ENCODE measurements at regions not wholly inside any gene's neighbourhood (a gene's known extent, or its start where the extent isn't known, plus 50 kb on each side); places are given as distances from the start of the nearest gene placed in this dataset.
"Not testable (repeated sequence)": the region's sequence is repeated elsewhere in the genome, so short reads cannot be mapped to it uniquely, and the experiment has no call there.

GRCh38 chr3:8424281-8424680, 77.3 kb upstream of the LMCD1 start:
- DNase-seq (ENCODE audit: low read depth): no peak
- no peaks in the 10 kb centered on the region for H3K36me3 ChIP-seq (ENCODE audit: control insufficient read depth, insufficient read depth, low read length)
- H3K27me3 ChIP-seq (ENCODE audit: control insufficient read depth, insufficient read depth, low read length): no peaks in the 10 kb centered on the region
- no peak for TF ChIP-seq CTCF (IDR thresholded peaks at IDR 0.05; ENCODE audit: insufficient read depth, low read length, poor library complexity, severe bottlenecking)
- no peak overlapping the region for H3K4me3 ChIP-seq (ENCODE audit: low read depth, low read length)

DNA sequence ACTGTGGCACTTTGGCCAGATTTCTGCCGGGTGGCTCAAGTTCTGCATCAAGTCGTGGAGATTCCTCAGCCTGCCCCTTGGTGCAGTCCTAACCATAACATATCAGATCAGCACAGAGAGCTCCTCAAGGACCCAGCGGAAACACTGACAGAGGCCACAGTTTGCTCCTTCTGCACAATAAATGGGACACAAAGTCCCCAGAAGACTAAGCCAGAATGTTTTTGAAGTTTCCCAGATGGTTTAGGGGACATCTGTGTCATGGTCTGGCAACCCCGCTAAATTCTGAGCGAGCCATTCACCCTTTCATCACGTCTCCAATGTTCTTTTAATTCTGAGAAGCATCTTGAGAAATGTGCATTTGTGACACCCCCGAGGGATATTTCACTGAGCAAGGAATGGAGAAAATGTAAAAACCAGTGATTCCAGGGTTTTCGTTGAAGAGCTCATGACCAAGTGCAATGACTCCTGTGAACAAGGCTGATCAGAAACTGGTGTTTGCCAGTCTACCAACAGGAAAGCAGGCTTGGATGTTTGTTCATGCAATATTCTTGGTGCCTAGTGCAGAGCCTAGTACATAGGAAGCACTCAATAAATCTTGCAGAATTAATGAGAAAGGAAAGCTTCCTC, 64.8 kb upstream of the LMCD1 start:
- no peak for DNase-seq (ENCODE audit: low read depth)
- TF ChIP-seq CTCF (IDR thresholded peaks at IDR 0.05; ENCODE audit: insufficient read depth, low read length, poor library complexity, severe bottlenecking): no peak
- H3K4me3 ChIP-seq (ENCODE audit: low read depth, low read length): no peak overlapping the region
- no peaks in the 10 kb centered on the region for H3K36me3 ChIP-seq (ENCODE audit: control insufficient read depth, insufficient read depth, low read length)
- no peaks in the 10 kb centered on the region for H3K27me3 ChIP-seq (ENCODE audit: control insufficient read depth, insufficient read depth, low read length)

DNA sequence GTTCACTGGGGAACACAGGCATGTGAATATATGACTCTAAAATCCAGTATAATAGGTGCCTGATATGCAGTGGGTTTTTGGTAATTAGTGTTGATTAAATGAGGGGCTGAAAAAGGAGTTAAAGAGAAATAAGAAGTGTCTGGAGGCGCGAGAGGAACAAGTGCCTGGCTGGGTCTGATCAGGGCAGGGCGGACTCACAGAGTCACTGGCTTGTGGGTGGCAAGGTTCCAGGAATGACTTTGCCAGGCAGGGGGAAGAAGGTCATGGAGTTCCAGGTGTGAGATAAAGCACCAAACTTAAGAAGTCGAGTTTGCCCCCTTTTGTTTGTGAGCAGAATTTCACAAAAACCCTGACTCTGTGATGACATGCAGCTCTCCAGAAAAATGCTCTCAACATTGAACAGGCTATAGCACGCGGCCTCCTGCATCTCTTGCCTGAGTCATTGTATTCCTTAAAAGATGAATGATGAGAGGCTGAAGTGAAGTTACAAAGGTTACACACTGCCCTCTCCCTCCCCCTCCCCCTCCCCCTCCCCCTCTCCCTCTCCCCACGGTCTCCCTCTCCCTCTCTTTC, 63.0 kb upstream of the LMCD1 start:
- DNase-seq (ENCODE audit: low read depth): no peak
- no peak for TF ChIP-seq CTCF (IDR thresholded peaks at IDR 0.05; ENCODE audit: insufficient read depth, low read length, poor library complexity, severe bottlenecking)

GRCh38 chr3:8440142-8440541, 61.5 kb upstream of the LMCD1 start:
- not testable (repeated sequence) for DNase-seq (ENCODE audit: low read depth); H3K27me3 ChIP-seq (ENCODE audit: control insufficient read depth, insufficient read depth, low read length); H3K4me3 ChIP-seq (ENCODE audit: low read depth, low read length); H3K36me3 ChIP-seq (ENCODE audit: control insufficient read depth, insufficient read depth, low read length)

More for the DNA sequence above, 63.0 kb upstream of the LMCD1 start:
- no peaks in the 10 kb centered on the region for H3K36me3 ChIP-seq (ENCODE audit: control insufficient read depth, insufficient read depth, low read length)
- no peak overlapping the region for H3K4me3 ChIP-seq (ENCODE audit: low read depth, low read length)
- H3K27me3 ChIP-seq (ENCODE audit: control insufficient read depth, insufficient read depth, low read length): no peaks in the 10 kb centered on the region

- Histone ChIP-seq H3K36me3 (ENCODE audit: control insufficient read depth, insufficient read depth, low read length) (no peaks in the 10 kb centered on the region), H3K27me3 (ENCODE audit: control insufficient read depth, insufficient read depth, low read length) (no peaks in the 10 kb centered on the region), H3K4me3 (ENCODE audit: low read depth, low read length) (no peak overlapping the region)
- peak; percentile 70 for TF ChIP-seq CTCF (IDR thresholded peaks at IDR 0.05; ENCODE audit: insufficient read depth, low read length, poor library complexity, severe bottlenecking)
- DNase-seq (ENCODE audit: low read depth): no peak
Observed at GRCh38 chr3:8441969-8442559, 59.6 kb upstream of the LMCD1 start.

- Histone ChIP-seq H3K36me3 (ENCODE audit: control insufficient read depth, insufficient read depth, low read length) (no peaks in the 10 kb centered on the region), H3K4me3 (ENCODE audit: low read depth, low read length) (no peak overlapping the region), H3K27me3 (ENCODE audit: control insufficient read depth, insufficient read depth, low read length) (no peaks in the 10 kb centered on the region)
- TF ChIP-seq CTCF (IDR thresholded peaks at IDR 0.05; ENCODE audit: insufficient read depth, low read length, poor library complexity, severe bottlenecking): no peak
- no peak for DNase-seq (ENCODE audit: low read depth)
Observed at GRCh38 chr3:8442993-8443650, 58.5 kb upstream of the LMCD1 start.
